Common myeloid progenitor, CD34-positive (primary cell): ENCODE measurements at regions not wholly inside any gene's neighbourhood (a gene's known extent, or its start where the extent isn't known, plus 50 kb on each side); places are given as distances from the start of the nearest gene placed in this dataset.

Experiments used
- CTCF ChIA-PET: fragments of 350-600 bp; sonication (Branson Sonifier 250); formaldehyde crosslinking; loops from one replicate; lab custom pipeline; 2021; ENCODE audit warnings: antibody characterized with exemption; lab: Charles Lee
- POLR2A ChIA-PET: fragments of 350-600 bp; sonication (Branson Sonifier 250); formaldehyde crosslinking; loops from one replicate; lab custom pipeline; 2021; ENCODE audit warnings: antibody characterized with exemption; lab: Charles Lee
- DNase-seq, 3 donors: peaks; one replicate each; pipeline versions ENCODE4 v3.0.0 to v3.0.0-alpha.2; 2013
- H3K27ac ChIP-seq, 2 experiments: 1 replicate in 1 of 2; 2 replicates in 1 of 2; pipeline ENCODE4 v1.7.0; 2013; ENCODE audit warnings: inconsistent platforms in 2 of 2, low read length in 2 of 2, mild to moderate bottlenecking in 2 of 2, low read depth in 1 of 2, moderate library complexity in 1 of 2; ENCODE audit not compliant: severe bottlenecking in 2 of 2, insufficient read depth in 1 of 2, poor library complexity in 1 of 2
- H3K27me3 ChIP-seq, 5 experiments: replicated peaks in 2 of 5; 1 replicate in 3 of 5; 2 replicates in 2 of 5; pipeline versions ENCODE4 v1.6.1 to v1.7.0; 2013; ENCODE audit warnings: low read length in 4 of 5, mild to moderate bottlenecking in 2 of 5, moderate library complexity in 2 of 5, inconsistent platforms in 1 of 5; ENCODE audit not compliant: insufficient read depth in 5 of 5, control insufficient read depth in 4 of 5
- H3K36me3 ChIP-seq, 4 experiments: 1 replicate in 2 of 4; 2 replicates in 2 of 4; pipeline versions ENCODE4 v1.6.1 to v1.7.0; 2013; ENCODE audit warnings: low read length in 3 of 4, control low read depth in 1 of 4, mild to moderate bottlenecking in 1 of 4; ENCODE audit not compliant: control insufficient read depth in 4 of 4, insufficient read depth in 4 of 4
- H3K4me1 ChIP-seq, 4 experiments: 1 replicate in 3 of 4; 2 replicates in 1 of 4; pipeline versions ENCODE4 v1.6.1 to v1.7.1; 2013; ENCODE audit warnings: low read length in 3 of 4, mild to moderate bottlenecking in 3 of 4, control low read depth in 1 of 4, inconsistent platforms in 1 of 4, moderate library complexity in 1 of 4; ENCODE audit not compliant: control insufficient read depth in 4 of 4, insufficient read depth in 4 of 4; ENCODE audit errors: control extremely low read depth in 1 of 4
- H3K4me3 ChIP-seq, 7 experiments: 1 replicate in 4 of 7; 2 replicates in 3 of 7; pipeline versions ENCODE4 v1.5.1 to v1.7.0; 2013; ENCODE audit warnings: mild to moderate bottlenecking in 7 of 7, low read length in 6 of 7, moderate library complexity in 6 of 7, inconsistent platforms in 2 of 7, low read depth in 2 of 7, control low read depth in 1 of 7; ENCODE audit not compliant: insufficient read depth in 4 of 7, control insufficient read depth in 1 of 7; ENCODE audit errors: extremely low read depth in 1 of 7
- H3K9me3 ChIP-seq, 5 experiments: 1 replicate in 4 of 5; 2 replicates in 1 of 5; pipeline versions ENCODE4 v1.6.1 to v1.7.1; 2013; ENCODE audit warnings: low read length in 4 of 5, mild to moderate bottlenecking in 2 of 5, inconsistent platforms in 1 of 5, low read depth in 1 of 5, moderate library complexity in 1 of 5; ENCODE audit not compliant: control insufficient read depth in 4 of 5, insufficient read depth in 2 of 5; ENCODE audit errors: control extremely low read depth in 1 of 5
- WGBS: methylation state at CpG from one replicate; pipeline ENCODE4 v1.1.5; 2013; ENCODE audit not compliant: insufficient coverage; 5-methylcytosine and 5-hydroxymethylcytosine counted together

- no peaks in the 10 kb centered on the region for H3K36me3 ChIP-seq
- H3K27ac ChIP-seq, result no peak overlapping the region
- CTCF ChIA-PET, result no interaction called here
- no peak overlapping the region for H3K4me3 ChIP-seq
- H3K4me1 ChIP-seq, result no peaks in the 10 kb centered on the region
- WGBS, result 89% methylated on average over 5 of the region's 6 CpGs
- no peak for DNase-seq
- H3K27me3 ChIP-seq, result no peaks in the 10 kb centered on the region
- POLR2A ChIA-PET, result no interaction called here
- no peaks in the 10 kb centered on the region for H3K9me3 ChIP-seq
Measured at GRCh38 chr5:125120012-125120411, 373.6 kb upstream of the ZNF608 start.

- ChIA-PET POLR2A (no interaction called here), CTCF (no interaction called here)
- H3K27me3 ChIP-seq, result no peaks in the 10 kb centered on the region
- 97% methylated on average over 4 of the region's 6 CpGs for WGBS
- no peak overlapping the region for H3K27ac ChIP-seq
- H3K4me3 ChIP-seq, result no peak overlapping the region
- no peak for DNase-seq
- H3K36me3 ChIP-seq, result no peaks in the 10 kb centered on the region
- H3K9me3 ChIP-seq, result no peaks in the 10 kb centered on the region
- H3K4me1 ChIP-seq, result no peaks in the 10 kb centered on the region
Measured at GRCh38 chr5:125125031-125125823, 378.8 kb upstream of the ZNF608 start.

- CTCF ChIA-PET, result no interaction called here
Measured at GRCh38 chr5:125126050-125126449, 379.6 kb upstream of the ZNF608 start.

DNA sequence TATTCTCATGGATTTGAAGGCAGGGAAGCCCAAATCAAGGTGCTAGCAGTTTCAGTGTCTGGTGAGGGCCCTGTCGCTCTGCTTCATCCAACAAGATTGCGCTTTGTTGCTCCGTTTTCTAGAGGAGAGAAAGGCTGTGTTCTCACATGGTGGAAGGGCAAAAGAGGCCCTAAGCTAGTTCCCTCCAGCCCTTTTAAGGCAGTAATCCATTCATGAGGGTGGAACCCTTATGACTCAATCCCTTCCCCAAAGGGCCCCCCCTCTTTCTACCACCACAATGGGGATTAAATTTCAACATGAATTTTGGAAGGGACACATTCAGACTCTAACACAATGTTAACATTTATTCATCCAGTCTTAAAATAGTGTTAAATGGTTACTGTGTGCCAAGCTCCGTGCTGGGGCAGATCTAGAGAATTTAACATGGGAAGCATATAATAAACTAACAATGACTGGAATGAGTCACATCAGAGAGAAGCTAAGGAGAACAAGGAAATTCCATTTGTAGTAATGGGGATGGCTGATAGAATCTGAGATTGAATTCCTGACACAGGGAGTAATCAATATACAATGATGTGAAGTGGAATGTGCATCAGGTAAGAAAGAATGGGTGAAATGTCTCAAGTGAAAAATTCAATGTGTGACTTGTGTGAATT is 382.8 kb upstream of the ZNF608 start:
- no peaks in the 10 kb centered on the region for H3K4me1 ChIP-seq
- H3K9me3 ChIP-seq, result no peaks in the 10 kb centered on the region
- no peak overlapping the region for H3K27ac ChIP-seq
- no peaks in the 10 kb centered on the region for H3K27me3 ChIP-seq
- DNase-seq, result no peak
- ChIA-PET POLR2A (no interaction called here), CTCF (no interaction called here)
- no peak overlapping the region for H3K4me3 ChIP-seq
- no peaks in the 10 kb centered on the region for H3K36me3 ChIP-seq
- 90% methylated on average over 3 of the region's 4 CpGs for WGBS

More at GRCh38 chr5:125126050-125126449, 379.6 kb upstream of the ZNF608 start:
- H3K27me3 ChIP-seq, result no peaks in the 10 kb centered on the region
- no peaks in the 10 kb centered on the region for H3K4me1 ChIP-seq
- POLR2A ChIA-PET, result no interaction called here
- H3K4me3 ChIP-seq, result no peak overlapping the region
- no peak overlapping the region for H3K27ac ChIP-seq
- H3K36me3 ChIP-seq, result no peaks in the 10 kb centered on the region
- no peak for DNase-seq
- H3K9me3 ChIP-seq, result no peaks in the 10 kb centered on the region

GRCh38 chr5:125130591-125130990 is 384.2 kb upstream of the ZNF608 start:
- Histone ChIP-seq H3K4me3 (no peak overlapping the region), H3K36me3 (no peaks in the 10 kb centered on the region), H3K27ac (no peak overlapping the region), H3K27me3 (no peaks in the 10 kb centered on the region), H3K9me3 (no peaks in the 10 kb centered on the region), H3K4me1 (no peaks in the 10 kb centered on the region)
- ChIA-PET CTCF (no interaction called here), POLR2A (no interaction called here)
- DNase-seq, result no peak
- WGBS, result no CpG with 5 or more reads among the region's 2 CpGs

DNA sequence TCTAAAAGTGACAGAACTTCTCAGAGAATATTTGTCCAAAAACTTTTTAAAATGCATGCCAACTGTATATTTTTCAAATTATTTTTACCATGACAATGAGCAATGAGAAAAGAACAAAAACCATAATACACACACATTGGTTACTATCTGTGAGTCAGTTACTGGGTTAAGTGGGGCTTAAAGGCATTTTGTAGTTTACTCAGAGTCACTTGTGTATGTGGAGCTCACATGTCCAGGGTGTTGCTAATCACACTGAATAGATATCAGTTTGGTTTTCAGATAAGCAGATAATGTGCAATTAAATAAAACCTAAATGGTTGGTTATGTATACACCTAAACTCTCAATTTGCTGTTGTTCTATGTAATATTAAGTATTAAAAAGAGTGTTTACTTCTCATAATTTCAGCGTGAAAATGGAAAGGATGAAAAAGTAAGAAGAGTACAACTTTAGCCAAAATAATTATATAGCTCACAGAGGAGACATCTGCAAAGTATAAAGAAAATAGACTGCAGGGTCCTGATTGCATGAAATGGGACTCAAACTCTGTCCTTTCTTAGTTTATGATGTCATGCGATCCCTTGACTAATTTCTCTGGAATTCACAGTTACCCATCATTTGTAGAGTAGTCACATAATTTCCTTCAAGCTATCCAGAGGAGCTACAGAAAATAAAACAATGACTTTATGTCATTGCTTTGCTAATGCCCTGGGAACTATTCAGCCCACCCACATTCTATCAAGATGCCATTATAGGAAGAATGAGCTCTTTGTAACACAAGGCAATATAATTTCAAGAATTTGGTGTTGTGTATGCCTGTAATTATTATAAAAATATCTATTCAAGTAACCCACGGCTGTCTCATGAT is 388.0 kb upstream of the ZNF608 start:
- no peak overlapping the region for H3K4me3 ChIP-seq
- H3K36me3 ChIP-seq, result no peaks in the 10 kb centered on the region
- 100% methylated on average over 1 of the region's 3 CpGs for WGBS
- no peak overlapping the region for H3K27ac ChIP-seq
- no peaks in the 10 kb centered on the region for H3K4me1 ChIP-seq
- CTCF ChIA-PET, result no interaction called here
- POLR2A ChIA-PET, result no interaction called here
- DNase-seq, result no peak
- H3K27me3 ChIP-seq, result no peaks in the 10 kb centered on the region
- no peaks in the 10 kb centered on the region for H3K9me3 ChIP-seq

DNA sequence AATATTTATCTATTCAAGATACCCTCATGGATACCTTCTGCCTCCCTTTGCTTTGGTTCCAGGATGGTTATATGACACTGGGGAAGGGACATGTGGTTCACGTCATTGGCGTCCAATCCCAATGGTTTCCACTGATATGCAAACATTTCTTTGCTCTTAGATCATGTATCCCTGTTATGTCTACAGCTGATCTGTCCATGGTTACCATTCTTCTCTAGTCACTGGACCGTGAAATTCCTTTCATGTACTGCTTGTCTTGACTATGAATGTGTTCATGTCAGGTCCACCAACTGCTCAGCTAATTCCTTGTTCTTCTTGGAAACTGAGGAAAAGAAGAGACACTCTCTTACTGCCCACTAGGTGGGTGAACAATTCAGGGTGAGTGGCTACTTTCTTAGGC is 391.1 kb upstream of the ZNF608 start:
- no peaks in the 10 kb centered on the region for H3K36me3 ChIP-seq
- no peaks in the 10 kb centered on the region for H3K9me3 ChIP-seq
- POLR2A ChIA-PET, result no interaction called here
- 94% methylated on average over 3 of the region's 3 CpGs for WGBS
- no peaks in the 10 kb centered on the region for H3K4me1 ChIP-seq
- no peaks in the 10 kb centered on the region for H3K27me3 ChIP-seq
- no peak overlapping the region for H3K27ac ChIP-seq
- CTCF ChIA-PET, result no interaction called here
- no peak for DNase-seq
- no peak overlapping the region for H3K4me3 ChIP-seq
